NCI-H345 (cell line): ENCODE measurements at regions not wholly inside any gene's neighbourhood (a gene's known extent, or its start where the extent isn't known, plus 50 kb on each side); places are given as distances from the start of the nearest gene placed in this dataset.

ENCODE experiments used
- DNase-seq: peaks from one replicate; lab custom pipeline; 2025; lab: John Stamatoyannopoulos, UW

- no peak for DNase-seq
Measured at GRCh38 chr5:108649106-108649505, 98.6 kb upstream of the FER start.

GRCh38 chr5:108642170-108642906 is 105.4 kb upstream of the FER start:
- DNase-seq = peak; percentile 61

GRCh38 chr5:108641596-108641995 is 106.1 kb upstream of the FER start:
- DNase-seq = no peak

GRCh38 chr5:108639366-108639765 is 108.3 kb upstream of the FER start:
- DNase-seq = no peak

- no peak for DNase-seq
Measured at GRCh38 chr5:108638021-108638420, 109.7 kb upstream of the FER start.

- DNase-seq = no peak
Measured at GRCh38 chr5:108637134-108637533, 110.6 kb upstream of the FER start.

- no peak for DNase-seq
Measured at GRCh38 chr5:108636135-108636853, 111.4 kb upstream of the FER start.

GRCh38 chr5:108634617-108635288 is 112.9 kb upstream of the FER start:
- no peak for DNase-seq

GRCh38 chr5:108634010-108634616 is 113.6 kb upstream of the FER start:
- DNase-seq = no peak

GRCh38 chr5:108629779-108630528 is 117.7 kb upstream of the FER start:
- DNase-seq = no peak

- no peak for DNase-seq
Measured at GRCh38 chr5:108625654-108626053, 122.0 kb upstream of the FER start.

- DNase-seq = no peak
Measured at GRCh38 chr5:108623826-108624225, 123.9 kb upstream of the FER start.

GRCh38 chr5:108620516-108620915 is 127.2 kb upstream of the FER start:
- no peak for DNase-seq

- DNase-seq = no peak
Measured at GRCh38 chr5:108619815-108620214, 127.9 kb upstream of the FER start.

GRCh38 chr5:108617467-108618435 is 129.9 kb upstream of the FER start:
- DNase-seq = no peak

- no peak for DNase-seq
Measured at GRCh38 chr5:108615216-108615615, 132.5 kb upstream of the FER start.

- no peak for DNase-seq
Measured at GRCh38 chr5:108607421-108607820, 140.3 kb upstream of the FER start.

- DNase-seq = no peak
Measured at GRCh38 chr5:108606185-108606584, 141.5 kb upstream of the FER start.

GRCh38 chr5:108602830-108603229 is 144.9 kb upstream of the FER start:
- DNase-seq = no peak

- no peak for DNase-seq
Measured at GRCh38 chr5:108590799-108591198, 156.9 kb upstream of the FER start.

- no peak for DNase-seq
Measured at GRCh38 chr5:108588323-108588722, 159.4 kb upstream of the FER start.
